Fibroblast of lung (primary cell): ENCODE measurements at regions not wholly inside any gene's neighbourhood (a gene's known extent, or its start where the extent isn't known, plus 50 kb on each side); places are given as distances from the start of the nearest gene placed in this dataset.

Source experiments
- CTCF ChIP-seq, 2 donors: IDR thresholded peaks in 1 of 2; conservative IDR thresholded peaks in 1 of 2; 1 replicate in 1 of 2; 2 replicates in 1 of 2; pipeline ENCODE4 v1.5.1; 2011 to 2012; ENCODE audit warnings: low read length in 2 of 2, control low read depth in 1 of 2, inconsistent platforms in 1 of 2, low read depth in 1 of 2, mild to moderate bottlenecking in 1 of 2
- EZH2 ChIP-seq: IDR thresholded peaks from 2 replicates; pipeline ENCODE4 v1.5.1; 2012; ENCODE audit warnings: low read length, control low read depth, mild to moderate bottlenecking; ENCODE audit errors: missing control alignments

GRCh38 chr14:47778631-47779030 lies 103.2 kb upstream of the MDGA2 start:
- TF ChIP-seq CTCF (conservative IDR thresholded peaks at IDR 0.05 in 1 of 2, IDR thresholded peaks at IDR 0.05 in 1 of 2; ENCODE audit: low read depth in 1 of 2, low read length in 2 of 2) (no peak), EZH2 (no peak)
